ENCODE measurements at regions not wholly inside any gene's neighbourhood (a gene's known extent, or its start where the extent isn't known, plus 50 kb on each side); places are given as distances from the start of the nearest gene placed in this dataset.

DNA sequence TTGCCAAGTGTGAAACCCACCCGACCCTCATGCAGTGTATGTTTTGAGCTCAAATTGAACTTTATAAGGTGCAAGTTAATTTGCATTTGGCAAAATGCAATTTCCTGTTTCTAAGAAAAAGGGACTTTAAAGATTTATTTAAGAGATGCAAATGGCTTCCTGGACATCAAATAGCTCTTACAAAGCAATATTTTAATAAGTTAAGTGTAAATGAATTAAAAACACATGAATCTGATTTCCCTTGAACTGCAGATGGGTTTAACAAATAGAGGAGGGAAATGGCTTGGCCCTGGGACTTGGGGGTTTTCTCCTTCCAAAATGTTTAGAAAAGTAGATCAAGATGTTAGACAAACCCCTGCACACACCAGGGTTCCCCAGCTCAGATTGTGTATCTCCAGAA, 116.0 kb downstream of the EN1 start:
- Histone ChIP-seq H3K9me3 (ENCODE audit: low read depth, low read length) (no peaks in the 10 kb centered on the region), H3K4me3 (ENCODE audit: insufficient read depth, low read length) (no peak overlapping the region), H3K27ac (ENCODE audit: low read depth, low read length) (no peak overlapping the region), H2AFZ (ENCODE audit: low read length) (no peak overlapping the region), H4K20me1 (ENCODE audit: insufficient read depth, low read length) (no peaks in the 10 kb centered on the region), H3K36me3 (ENCODE audit: insufficient read depth, low read length) (no peaks in the 10 kb centered on the region), H3K27me3 (ENCODE audit: insufficient read depth, low read length) (no peaks in the 10 kb centered on the region), H3K4me2 (ENCODE audit: insufficient read depth, low read length) (no peak overlapping the region), H3K4me1 (ENCODE audit: insufficient read depth, low read length) (no peaks in the 10 kb centered on the region), H3K79me2 (ENCODE audit: insufficient read depth, low read length) (no peaks in the 10 kb centered on the region)
- DNase-seq (ENCODE audit: insufficient read length, low spot score, missing footprints), result no peak
- TF ChIP-seq, protein P1, sequence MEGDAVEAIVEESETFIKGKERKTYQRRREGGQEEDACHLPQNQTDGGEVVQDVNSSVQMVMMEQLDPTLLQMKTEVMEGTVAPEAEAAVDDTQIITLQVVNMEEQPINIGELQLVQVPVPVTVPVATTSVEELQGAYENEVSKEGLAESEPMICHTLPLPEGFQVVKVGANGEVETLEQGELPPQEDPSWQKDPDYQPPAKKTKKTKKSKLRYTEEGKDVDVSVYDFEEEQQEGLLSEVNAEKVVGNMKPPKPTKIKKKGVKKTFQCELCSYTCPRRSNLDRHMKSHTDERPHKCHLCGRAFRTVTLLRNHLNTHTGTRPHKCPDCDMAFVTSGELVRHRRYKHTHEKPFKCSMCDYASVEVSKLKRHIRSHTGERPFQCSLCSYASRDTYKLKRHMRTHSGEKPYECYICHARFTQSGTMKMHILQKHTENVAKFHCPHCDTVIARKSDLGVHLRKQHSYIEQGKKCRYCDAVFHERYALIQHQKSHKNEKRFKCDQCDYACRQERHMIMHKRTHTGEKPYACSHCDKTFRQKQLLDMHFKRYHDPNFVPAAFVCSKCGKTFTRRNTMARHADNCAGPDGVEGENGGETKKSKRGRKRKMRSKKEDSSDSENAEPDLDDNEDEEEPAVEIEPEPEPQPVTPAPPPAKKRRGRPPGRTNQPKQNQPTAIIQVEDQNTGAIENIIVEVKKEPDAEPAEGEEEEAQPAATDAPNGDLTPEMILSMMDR (IDR thresholded peaks at IDR 0.05; ENCODE audit: extremely low read depth, low read depth, low read length), result no peak

DNA sequence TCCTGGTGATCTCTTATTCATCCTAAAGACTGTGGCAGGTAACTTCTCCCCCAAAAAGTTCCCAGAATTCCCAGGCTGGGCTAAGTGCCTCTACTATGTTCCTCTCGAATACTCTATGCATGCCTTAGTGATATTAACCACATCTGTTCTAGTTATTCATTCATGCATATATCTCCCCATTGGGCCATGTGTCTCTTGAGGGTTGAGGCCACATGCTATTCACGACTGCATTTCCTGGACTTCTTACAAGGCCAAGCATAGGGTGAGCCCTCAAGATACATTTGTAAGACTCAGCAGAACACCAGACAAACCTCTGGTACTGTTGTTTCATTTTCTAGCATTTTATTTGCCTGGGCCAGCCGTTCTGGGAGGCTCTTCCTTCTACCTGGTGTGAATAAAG, 117.0 kb downstream of the EN1 start:
- H3K4me2 ChIP-seq (ENCODE audit: insufficient read depth, low read length), result no peak overlapping the region
- no peaks in the 10 kb centered on the region for H3K27me3 ChIP-seq (ENCODE audit: insufficient read depth, low read length)
- no peak overlapping the region for H3K27ac ChIP-seq (ENCODE audit: low read depth, low read length)
- no peaks in the 10 kb centered on the region for H3K4me1 ChIP-seq (ENCODE audit: insufficient read depth, low read length)
- H3K36me3 ChIP-seq (ENCODE audit: insufficient read depth, low read length), result no peaks in the 10 kb centered on the region
- H3K79me2 ChIP-seq (ENCODE audit: insufficient read depth, low read length), result no peaks in the 10 kb centered on the region
- no peak overlapping the region for H3K4me3 ChIP-seq (ENCODE audit: insufficient read depth, low read length)
- DNase-seq (ENCODE audit: insufficient read length, low spot score, missing footprints), result no peak
- TF ChIP-seq, protein P1 (IDR thresholded peaks at IDR 0.05; ENCODE audit: extremely low read depth, low read depth, low read length), result no peak
- H2AFZ ChIP-seq (ENCODE audit: low read length), result no peak overlapping the region
- H3K9me3 ChIP-seq (ENCODE audit: low read depth, low read length), result no peaks in the 10 kb centered on the region
- no peaks in the 10 kb centered on the region for H4K20me1 ChIP-seq (ENCODE audit: insufficient read depth, low read length)

DNA sequence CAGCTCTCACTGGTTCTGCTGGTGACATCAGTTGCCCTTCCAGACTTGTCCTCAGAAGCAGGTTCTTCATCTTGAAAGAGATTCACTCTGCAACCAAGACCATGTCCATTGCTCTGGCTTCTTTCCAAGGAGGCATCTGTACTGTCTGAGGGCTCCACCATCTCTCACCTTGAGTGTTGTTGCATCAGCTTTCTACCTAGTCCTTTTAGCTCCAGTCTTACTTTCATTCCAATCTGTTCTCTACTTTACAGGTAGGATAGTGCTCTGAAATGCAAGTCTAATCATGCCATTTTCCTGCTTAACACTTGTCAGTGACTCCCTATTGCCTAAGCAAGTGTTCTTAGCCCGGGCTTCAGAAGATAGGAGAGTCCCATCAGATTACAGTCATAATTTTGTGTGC, 117.7 kb downstream of the EN1 start:
- no peak overlapping the region for H2AFZ ChIP-seq (ENCODE audit: low read length)
- no peak overlapping the region for H3K4me3 ChIP-seq (ENCODE audit: insufficient read depth, low read length)
- H4K20me1 ChIP-seq (ENCODE audit: insufficient read depth, low read length), result no peaks in the 10 kb centered on the region
- no peaks in the 10 kb centered on the region for H3K36me3 ChIP-seq (ENCODE audit: insufficient read depth, low read length)
- TF ChIP-seq, protein P1 (IDR thresholded peaks at IDR 0.05; ENCODE audit: extremely low read depth, low read depth, low read length), result no peak
- no peak for DNase-seq (ENCODE audit: insufficient read length, low spot score, missing footprints)
- no peak overlapping the region for H3K27ac ChIP-seq (ENCODE audit: low read depth, low read length)
- no peaks in the 10 kb centered on the region for H3K9me3 ChIP-seq (ENCODE audit: low read depth, low read length)
- no peaks in the 10 kb centered on the region for H3K4me1 ChIP-seq (ENCODE audit: insufficient read depth, low read length)
- H3K79me2 ChIP-seq (ENCODE audit: insufficient read depth, low read length), result no peaks in the 10 kb centered on the region
- no peak overlapping the region for H3K4me2 ChIP-seq (ENCODE audit: insufficient read depth, low read length)
- no peaks in the 10 kb centered on the region for H3K27me3 ChIP-seq (ENCODE audit: insufficient read depth, low read length)

DNA sequence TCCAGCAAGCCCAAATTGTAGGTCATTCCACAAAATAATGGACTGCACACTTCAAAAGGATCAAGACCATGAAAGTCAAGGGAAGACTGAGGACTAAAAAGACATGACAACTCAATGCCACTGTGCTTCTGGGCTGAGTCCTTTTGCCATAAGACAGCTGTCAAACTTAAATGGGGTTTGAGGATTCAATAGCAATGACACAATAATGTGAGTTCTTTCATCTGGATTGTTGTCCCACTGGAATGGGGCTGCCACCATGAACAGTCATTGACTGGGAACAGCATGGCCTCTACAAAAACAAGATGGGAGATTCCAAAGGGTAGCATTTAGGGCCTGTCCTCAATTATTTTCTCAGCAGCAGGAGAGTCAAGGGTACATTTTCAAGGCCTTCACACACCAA, 118.5 kb downstream of the EN1 start:
- H3K4me1 ChIP-seq (ENCODE audit: insufficient read depth, low read length), result no peaks in the 10 kb centered on the region
- H3K79me2 ChIP-seq (ENCODE audit: insufficient read depth, low read length), result no peaks in the 10 kb centered on the region
- no peak overlapping the region for H3K4me3 ChIP-seq (ENCODE audit: insufficient read depth, low read length)
- TF ChIP-seq, protein P1 (IDR thresholded peaks at IDR 0.05; ENCODE audit: extremely low read depth, low read depth, low read length), result no peak
- H3K4me2 ChIP-seq (ENCODE audit: insufficient read depth, low read length), result no peak overlapping the region
- no peaks in the 10 kb centered on the region for H3K27me3 ChIP-seq (ENCODE audit: insufficient read depth, low read length)
- H4K20me1 ChIP-seq (ENCODE audit: insufficient read depth, low read length), result no peaks in the 10 kb centered on the region
- no peaks in the 10 kb centered on the region for H3K9me3 ChIP-seq (ENCODE audit: low read depth, low read length)
- H3K27ac ChIP-seq (ENCODE audit: low read depth, low read length), result no peak overlapping the region
- H2AFZ ChIP-seq (ENCODE audit: low read length), result no peak overlapping the region
- H3K36me3 ChIP-seq (ENCODE audit: insufficient read depth, low read length), result no peaks in the 10 kb centered on the region
- no peak for DNase-seq (ENCODE audit: insufficient read length, low spot score, missing footprints)
